NCI-H748 (cell line): ENCODE measurements at regions not wholly inside any gene's neighbourhood (a gene's known extent, or its start where the extent isn't known, plus 50 kb on each side); places are given as distances from the start of the nearest gene placed in this dataset.
"Not testable (repeated sequence)": the region's sequence is repeated elsewhere in the genome, so short reads cannot be mapped to it uniquely, and the experiment has no call there.

ENCODE experiments used
- DNase-seq: peaks from one replicate; lab custom pipeline; 2025; ENCODE audit not compliant: unreplicated experiment; lab: John Stamatoyannopoulos, UW

DNA sequence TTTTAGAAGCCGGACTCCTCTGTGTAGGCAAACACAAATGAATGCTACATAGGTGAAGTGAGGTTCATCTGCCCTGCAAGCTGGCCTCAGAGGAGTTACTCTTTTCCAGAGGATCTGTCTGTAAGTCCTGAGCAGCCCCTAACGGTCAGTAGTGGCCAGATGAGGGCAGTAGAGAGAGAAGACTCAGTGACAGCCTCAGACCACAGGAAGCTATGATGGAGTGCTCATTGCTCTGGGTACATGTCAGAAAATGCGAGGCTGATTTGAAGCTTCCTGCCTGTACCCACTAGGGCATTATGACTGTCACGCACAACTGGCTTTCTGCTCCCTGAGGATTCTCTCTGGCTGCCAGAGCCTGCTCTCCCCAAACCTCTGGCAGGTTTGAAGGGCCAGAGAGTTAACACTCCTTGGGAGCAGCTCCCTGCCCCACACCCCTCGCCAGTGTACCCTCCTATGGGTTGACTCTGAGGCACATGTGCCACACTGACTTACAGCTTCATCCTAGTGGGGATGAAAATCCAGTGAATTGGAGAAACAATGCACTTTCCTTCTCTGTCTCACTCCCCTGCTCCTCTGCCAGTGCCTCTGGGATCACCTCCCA lies 141.5 kb downstream of the GABRG2 start:
- peak; percentile 65 for DNase-seq

DNA sequence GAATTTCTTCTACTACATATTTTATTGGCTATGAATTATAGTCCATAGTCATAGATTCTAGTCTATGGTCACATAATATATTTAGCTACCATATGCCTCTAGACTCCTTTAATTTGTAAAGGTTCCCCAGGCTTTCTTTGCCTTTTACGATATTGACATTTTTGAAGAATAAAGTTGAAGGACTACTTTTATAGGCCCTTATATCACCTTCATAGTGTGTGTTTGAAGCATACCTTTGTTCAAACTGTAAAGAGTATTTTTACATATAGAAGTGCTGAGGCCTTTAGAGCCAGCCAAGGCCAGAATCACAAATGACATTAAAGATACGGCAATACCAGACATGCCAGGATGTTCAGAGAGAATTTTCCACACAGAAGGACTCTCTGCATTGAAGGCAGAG lies 147.0 kb downstream of the GABRG2 start:
- no peak for DNase-seq

DNA sequence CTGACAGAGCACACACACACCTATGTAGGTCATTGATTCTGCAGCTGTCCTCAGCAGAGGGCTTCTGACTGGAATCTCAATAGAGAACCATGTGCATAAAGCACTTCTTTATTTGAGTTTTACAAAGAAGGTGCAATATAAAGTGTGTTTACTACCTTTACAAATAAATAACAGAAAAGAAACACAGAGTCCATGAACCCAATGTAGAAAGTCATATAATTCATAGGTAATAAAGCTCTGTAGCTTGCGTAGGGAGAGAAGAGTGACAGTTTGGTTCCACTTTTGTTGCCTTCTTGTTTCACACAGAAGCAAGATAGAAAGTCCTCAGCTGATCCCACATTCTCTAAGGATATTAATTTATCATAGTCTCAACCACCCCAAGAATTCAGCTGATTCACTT lies 149.5 kb downstream of the GABRG2 start:
- no peak for DNase-seq

DNA sequence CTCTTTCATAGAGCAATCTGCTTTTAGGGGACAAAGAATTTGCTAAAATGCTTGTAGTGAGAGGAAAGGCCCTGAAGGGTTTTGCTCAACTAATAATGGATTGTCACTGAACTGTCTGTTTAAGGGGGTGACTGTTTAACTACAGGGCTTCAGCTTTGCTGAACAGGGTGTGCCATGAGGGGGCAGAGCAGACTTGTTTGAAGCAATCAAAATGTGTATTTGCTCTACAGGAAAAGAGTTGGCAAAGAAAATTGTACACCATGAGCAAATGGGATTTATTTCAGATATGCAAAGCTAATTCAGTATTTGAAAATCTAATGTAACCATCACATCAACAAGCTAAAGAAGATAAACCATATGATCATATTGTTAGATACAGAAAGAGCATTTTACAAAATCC lies 154.3 kb downstream of the GABRG2 start:
- no peak for DNase-seq

DNA sequence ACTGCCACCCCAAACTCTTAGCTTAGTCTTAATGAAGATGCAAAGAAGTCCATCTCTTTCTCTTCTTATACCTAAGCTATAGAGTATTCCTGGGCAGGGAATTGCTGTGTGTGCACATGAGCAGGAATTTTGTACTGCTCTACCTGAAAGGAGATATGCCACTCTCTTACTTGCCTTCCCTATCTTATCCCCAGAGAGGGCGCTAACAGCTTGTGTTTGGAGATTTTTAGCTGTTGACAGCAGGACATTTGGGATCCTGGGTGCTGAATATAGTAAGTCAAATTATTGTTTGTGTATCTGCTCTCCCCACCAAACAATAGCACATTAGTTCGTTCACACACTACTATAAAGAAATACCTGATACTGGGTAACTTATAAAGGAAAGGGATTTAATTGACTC lies 159.5 kb downstream of the GABRG2 start:
- DNase-seq = no peak

DNA sequence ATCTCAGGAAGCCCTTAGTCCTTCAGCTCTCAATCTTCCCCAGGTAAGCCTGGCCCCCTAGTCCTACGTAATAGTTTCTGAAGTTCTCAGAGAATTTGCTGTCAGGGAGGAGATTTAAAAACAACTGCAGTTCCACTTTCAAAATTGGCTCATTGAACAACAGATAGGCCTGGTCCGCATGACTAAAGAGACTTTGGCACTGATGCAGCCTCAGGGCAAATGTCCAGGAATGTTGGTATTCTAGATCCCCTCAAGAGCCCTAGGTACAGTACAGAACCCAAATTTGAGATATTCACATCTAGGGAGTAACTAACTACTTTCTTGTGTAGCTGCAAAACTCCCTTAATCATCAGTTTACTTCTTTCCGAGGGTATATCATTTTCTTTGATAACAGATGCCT lies 162.8 kb downstream of the GABRG2 start:
- no peak for DNase-seq

DNA sequence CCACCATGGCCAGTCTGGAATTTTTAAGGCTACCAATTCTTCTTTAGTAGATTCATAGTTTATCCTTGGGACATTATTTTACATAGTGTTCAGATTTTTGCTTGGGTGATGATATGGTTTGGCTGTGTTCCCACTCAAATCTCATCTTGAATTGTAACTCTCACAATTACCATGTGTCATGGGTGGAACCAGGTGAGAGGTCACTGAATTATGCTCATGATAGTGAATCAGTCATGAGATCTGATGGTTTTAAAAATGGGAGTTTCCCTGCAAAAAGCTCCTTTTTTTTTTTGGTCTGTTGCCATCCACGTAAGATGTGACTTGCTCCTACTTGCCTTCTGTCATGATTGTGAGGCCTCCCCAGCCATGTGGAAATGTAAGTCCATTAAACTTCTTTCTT lies 163.9 kb downstream of the GABRG2 start:
- no peak for DNase-seq

DNA sequence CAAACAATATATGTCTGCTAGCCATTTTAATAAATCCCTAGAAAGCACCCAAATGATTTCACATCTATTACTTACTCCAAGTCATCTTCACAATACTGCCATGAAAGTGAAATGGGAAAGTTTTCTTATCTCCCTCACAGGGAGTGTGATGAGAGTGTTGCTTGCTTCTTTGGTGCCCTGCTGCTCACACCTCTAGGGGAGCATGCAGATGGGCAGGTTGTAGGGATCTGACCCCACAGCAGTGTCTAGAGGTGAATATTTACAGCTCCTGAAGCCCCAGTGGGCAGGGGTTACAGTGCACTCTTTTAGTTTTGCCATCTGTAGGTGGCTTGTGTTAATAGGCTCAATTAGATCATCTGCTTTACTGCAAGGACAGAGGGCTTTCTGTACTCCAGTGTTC lies 173.2 kb downstream of the GABRG2 start:
- no peak for DNase-seq

DNA sequence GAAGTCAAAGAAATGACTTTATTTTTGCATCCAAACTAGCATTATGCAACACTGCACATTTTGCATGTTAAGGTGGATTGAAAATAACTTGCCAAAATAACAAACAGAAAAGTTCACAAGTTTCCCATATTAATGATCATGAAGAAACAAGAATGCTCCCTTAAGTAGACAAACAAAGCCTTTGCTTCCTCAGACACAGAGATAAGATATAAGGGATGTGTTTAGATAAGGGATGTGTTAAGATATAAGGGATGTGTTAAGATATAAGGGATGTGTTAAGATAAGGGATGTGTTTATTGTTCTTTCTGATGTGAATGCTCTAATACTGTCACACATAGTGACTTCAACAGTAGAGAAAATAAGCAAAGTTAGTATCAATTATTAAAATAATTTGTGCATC lies 174.8 kb downstream of the GABRG2 start:
- no peak for DNase-seq

DNA sequence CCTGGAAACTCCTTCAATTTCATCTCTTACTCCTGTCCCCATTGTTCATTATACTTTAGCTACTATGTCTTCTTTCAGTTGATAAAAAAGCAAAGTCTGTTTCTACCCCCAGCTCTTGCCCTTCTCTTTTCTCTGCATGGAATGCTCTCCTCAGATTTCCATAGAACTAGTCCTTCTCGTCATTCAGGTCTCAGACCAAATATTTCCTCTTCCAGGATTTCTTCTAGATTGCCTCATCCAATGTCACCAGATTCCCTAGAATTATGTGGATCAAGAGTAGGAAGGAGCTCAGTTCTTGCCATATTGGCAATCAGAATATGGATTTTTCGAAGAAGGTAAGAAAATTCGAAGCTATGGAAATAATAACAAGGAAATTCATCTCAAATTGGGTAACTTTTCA lies 176.1 kb downstream of the GABRG2 start:
- no peak for DNase-seq

DNA sequence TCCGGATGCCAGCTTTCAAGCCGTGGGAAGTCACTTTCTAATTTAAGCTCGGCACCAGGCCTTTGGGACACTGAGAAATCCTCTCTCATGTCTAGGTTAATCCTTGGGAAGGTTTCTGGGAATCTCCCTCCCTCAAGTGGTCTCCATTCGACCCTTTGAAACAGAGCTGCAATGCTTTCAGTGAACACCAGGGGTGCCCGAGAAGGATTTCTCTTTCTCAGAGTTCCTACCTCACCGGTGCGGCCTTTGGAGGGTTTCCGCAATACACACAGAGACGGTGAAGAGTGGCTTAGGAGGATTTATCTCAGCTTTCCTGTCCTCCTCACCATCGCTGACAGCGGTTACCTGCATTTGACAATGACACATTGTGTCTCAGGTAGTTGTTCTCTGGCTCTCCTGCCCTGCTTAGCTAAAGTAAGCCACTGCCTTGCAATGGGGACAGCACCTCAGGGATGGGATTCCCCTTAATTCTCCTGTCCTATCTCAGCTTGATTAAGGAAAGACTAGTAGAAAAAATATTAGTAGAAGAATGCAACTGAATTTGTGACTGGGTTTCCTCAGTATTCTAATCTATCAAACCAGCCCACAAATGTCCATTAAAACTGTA lies 180.6 kb downstream of the GABRG2 start:
- DNase-seq = peak; percentile 24

DNA sequence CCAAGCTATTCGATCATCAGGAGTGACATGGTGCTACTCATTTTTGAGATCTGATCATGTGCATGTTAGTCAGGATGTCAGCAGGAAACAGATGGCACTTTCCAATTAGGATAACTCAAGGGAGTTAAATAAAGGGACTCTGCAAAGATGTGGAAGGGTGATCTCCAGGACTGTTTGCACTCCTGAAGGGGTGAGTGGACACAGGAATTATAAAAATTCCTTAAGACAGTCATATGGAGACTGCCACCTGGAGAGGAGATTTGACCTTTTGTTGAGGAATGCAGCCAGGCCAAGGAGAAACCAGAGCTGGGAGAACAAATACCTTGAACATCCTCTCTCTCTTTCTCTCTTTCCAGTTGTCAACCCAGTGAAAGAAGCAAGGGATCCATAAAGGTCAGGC lies 189.1 kb downstream of the GABRG2 start:
- DNase-seq = no peak

DNA sequence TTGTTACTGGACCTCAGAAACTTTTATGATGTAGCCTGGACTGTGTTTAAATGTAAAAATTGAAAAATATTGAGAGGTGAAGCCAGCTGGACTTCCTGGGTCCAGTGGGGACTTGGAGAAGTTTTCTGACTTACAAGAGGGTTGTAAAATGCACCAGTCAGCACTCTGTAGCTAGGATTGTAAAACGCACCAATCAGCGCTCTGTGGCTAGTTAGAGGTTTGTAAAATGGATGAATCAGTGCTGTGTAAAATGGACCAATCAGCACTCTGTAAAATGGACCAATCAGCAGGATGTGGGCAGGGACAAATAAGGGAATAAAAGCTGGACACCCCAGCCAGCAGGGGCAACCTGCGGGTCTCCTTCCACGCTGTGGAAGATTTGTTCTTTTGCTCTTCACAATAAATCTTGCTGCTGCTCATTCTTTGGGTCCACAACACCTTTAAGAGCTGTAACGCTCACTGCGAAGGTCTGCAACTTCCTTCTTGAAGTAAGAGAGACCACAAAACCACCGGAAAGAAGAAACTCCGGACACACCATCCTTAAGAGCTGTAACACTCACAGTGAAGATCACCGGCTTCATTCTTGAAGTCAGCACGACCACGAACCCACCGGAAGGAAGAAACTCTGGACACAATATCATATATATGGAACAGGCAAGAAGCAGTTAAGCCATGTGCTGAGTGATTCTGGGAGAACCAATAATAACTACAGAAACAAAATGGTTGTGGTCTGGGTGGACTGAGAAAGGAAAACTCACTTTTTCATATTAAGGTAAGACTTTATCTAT lies 201.3 kb downstream of the GABRG2 start:
- no peak for DNase-seq

DNA sequence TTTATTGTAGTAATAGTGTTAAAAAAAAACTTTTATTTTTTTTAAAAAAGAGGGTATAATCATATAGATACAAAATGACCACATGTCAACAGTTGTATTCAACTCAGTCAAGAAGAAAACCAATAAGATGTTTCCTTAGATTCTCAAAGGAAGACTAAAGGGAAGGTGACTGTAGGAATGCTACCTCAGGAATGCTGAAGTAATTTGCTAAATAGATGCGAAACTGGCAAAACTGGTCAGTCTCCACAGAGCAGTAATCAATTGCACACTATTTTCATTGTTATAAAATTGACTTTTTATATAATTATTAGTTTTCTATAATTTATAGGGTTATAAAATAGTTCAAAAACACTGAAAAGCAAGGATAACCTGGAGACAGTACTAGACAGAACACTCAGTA lies 204.8 kb downstream of the GABRG2 start:
- DNase-seq = no peak

DNA sequence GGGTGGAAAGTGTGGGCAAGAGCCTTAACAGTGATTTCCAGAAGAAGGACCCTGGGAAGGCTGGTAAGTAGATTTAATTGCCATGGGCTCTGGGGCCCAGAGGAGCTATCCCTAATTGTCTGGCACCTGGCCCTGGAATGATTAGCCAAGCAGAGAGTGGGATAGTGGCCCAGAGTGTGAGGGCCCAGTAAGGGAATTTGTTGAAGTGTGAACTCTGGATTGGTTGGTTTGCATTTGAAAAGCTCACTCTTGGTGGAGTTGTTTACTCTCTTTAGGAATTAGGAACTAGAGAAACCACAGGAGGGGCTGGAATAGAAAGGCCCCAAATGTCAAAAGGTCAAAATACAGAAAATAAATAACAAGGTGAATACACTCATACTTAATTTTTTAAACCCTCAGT lies 207.1 kb downstream of the GABRG2 start:
- DNase-seq = no peak

DNA sequence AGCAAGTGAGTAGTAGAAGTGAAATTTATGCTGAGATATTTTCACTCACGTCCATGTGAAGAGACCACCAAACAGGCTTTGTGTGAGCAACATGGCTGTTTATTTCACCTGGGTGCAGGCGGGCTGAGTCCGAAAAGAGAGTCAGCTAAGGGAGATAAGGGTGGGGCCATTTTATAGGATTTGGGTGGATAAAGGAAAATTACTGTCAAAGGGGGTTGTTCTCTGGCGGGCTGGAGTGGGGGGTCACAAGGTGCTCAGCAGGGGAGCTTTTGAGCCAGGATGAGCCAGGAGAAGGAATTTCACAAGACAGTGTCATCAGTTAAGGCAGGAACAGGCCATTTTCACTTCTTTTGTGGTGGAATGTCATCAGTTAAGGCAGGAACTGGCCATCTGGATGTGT lies 207.8 kb downstream of the GABRG2 start:
- not testable (repeated sequence) for DNase-seq

DNA sequence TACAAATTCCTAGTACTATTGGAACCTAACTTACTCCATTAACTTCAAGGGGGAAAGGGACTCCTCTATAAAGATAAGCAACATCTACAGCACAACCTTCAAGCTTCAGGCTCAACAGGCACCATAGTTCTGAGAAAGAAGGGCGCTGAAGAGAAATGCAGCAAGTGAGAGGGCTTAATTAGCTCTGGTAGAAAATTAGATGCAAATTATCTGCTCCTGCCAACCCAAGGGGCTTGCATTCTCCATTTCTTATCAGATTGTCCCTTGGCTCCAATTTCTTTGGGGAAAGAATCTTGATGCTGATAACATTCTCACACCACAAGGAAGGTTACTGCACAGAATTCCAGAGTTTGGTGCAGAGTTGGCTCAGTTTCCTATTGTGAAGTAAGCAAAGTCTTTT lies 214.6 kb downstream of the GABRG2 start:
- no peak for DNase-seq

DNA sequence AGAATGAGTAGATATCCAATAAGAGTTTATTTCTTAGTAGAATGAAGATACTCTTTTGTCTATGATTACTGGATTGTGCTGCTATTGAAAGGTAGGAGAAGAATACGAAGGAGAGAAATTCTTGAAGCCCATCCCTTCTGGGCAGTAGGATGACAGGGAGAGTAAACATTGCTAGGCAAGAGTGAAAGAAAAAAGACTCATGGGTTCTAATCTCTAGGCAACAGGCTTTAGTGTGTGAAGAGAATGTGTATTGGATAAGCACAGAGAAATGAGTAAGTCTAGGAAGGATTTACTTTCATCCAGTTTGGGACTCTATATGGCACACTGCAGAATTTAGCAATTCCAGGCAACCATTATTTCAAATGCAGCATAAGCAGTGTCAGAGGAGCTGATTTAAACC lies 216.0 kb downstream of the GABRG2 start:
- no peak for DNase-seq

DNA sequence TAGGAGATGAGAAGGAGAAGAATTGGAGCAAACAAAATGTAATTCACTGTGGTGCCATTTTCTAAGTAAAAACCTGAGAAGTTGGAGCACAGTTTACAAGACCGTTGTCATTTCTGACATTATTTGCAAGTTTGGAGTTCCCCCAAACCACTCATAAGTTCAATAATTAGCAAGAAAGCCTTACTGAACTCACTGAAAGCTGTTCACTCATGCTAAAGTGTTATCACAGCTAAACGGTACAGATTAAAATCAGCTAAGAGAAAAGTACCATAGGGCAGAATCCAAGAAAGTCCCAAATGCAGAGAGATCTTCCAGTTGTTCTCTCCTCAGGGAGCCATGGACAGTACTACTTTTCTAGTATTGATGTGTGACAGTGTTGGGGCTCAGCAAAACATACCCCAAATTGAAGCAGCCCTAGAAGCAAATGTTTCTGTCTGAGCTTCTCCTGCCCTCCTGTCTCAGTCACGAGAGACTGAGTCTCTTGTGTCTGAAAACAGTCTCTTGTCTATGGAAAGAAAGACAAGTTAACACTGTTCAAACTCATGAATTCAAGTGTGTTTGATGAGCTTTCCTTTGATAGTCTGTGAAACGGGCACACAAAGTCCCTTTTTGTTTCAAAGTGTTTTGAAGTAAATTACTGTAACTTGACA lies 221.2 kb downstream of the GABRG2 start:
- no peak for DNase-seq

DNA sequence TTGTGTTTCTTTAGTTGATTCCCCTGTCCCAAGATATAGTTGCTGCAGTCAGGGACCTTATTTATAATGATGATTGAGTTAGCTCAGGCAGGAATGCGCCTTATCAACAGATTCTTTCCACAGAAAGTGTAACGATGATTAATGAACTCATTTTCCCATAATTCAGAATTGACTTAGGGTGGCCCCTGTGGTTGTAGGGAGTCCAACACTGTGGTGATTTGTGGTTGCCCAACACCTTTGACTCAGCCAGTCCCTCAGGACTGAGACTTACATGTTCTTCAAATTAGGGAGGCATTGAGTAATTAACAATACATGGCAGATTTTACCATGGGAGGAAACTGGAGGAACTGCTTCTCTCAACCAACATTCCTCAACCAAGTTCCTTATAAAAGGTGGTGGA lies 221.9 kb downstream of the GABRG2 start:
- DNase-seq = no peak

DNA sequence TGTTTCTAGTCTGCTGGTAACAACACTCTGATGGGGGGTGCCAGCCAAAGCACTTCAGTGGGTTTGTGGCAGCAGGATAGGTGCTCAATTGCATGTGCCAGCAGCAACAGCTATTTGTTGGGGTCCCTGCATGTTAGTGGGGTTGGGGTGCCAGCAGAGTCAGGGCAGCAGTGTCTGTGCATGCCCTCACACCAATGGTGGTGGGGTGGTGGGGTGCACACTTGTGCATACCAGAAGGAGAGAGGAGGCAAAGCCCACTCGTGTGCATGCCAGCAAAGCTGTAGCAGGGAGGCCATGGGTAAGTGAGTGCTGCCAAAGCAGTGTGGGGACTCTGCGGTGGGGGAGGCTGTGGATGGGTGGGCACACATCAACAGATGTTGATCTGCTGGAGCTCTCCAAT lies 232.2 kb downstream of the GABRG2 start:
- no peak for DNase-seq

DNA sequence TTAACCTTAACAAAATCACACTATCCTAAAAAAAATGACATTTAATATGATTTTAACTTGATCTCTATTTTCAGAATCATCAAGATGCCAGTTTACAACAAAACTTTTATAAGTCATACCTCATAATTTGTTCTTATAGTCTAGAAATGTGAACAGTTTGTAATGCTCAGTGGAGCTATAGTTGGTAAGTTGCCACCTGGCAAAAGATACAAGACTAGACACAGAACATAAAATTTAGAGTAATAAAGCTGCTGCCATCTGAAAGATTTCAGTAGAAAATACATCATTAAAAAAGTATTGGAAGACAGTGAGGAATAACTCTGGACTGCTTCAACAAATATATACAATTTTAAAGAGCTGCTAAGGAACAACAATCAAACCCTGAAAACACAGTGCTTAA lies 233.8 kb downstream of the GABRG2 start:
- no peak for DNase-seq
